Neural progenitor cell (in vitro differentiated cells): ENCODE measurements at regions not wholly inside any gene's neighbourhood (a gene's known extent, or its start where the extent isn't known, plus 50 kb on each side); places are given as distances from the start of the nearest gene placed in this dataset.

Experiments used
- CTCF ChIP-seq: fragments of 200-600 bp; sonication (generic); IDR thresholded peaks from 2 replicates; pipeline ENCODE4 v1.5.1; 2017; ENCODE audit warnings: antibody characterized with exemption, mild to moderate bottlenecking
- EZH2 ChIP-seq: fragments of 200-600 bp; sonication (generic); IDR thresholded peaks from 2 replicates; pipeline ENCODE4 v1.6.1; 2017; ENCODE audit warnings: antibody characterized with exemption, mild to moderate bottlenecking, moderate library complexity
- EZH2phosphoT487 ChIP-seq: fragments of 200-600 bp; sonication (generic); IDR thresholded peaks from 2 replicates; pipeline ENCODE4 v1.6.1; 2017; ENCODE audit warnings: antibody characterized with exemption

- no peak for TF ChIP-seq CTCF
- no peak for TF ChIP-seq EZH2phosphoT487
- no peak for TF ChIP-seq EZH2
These were observed 87.5 kb downstream of the IER5 start for GRCh38 chr1:181175955-181176354.
